ENCODE measurements at regions not wholly inside any gene's neighbourhood (a gene's known extent, or its start where the extent isn't known, plus 50 kb on each side); places are given as distances from the start of the nearest gene placed in this dataset.

- no peak overlapping the region for H3K4me3 Mint-ChIP-seq
- H3K4me1 Mint-ChIP-seq: peaks cover 40% of the 10 kb centered on the region
These were observed 65.9 kb upstream of the LIMCH1 start for GRCh38 chr4:41472081-41472480.

GRCh38 chr4:41473176-41473575 is 64.8 kb upstream of the LIMCH1 start:
- Mint-ChIP-seq H3K27ac (ENCODE audit: unreplicated experiment) (no peak overlapping the region), H3K9me3 (peaks cover 6% of the 10 kb centered on the region), H3K27me3 (ENCODE audit: low read depth) (no peaks in the 10 kb centered on the region), H3K4me1 (peaks cover 42% of the 10 kb centered on the region), H3K36me3 (ENCODE audit: low read depth) (no peaks in the 10 kb centered on the region), H3K4me3 (no peak overlapping the region)
- no peak for DNase-seq (ENCODE audit: low read depth, low spot score)
- no peak for TF ChIP-seq CTCF (conservative IDR thresholded peaks at IDR 0.05)

More at GRCh38 chr4:41472081-41472480, 65.9 kb upstream of the LIMCH1 start:
- no peaks in the 10 kb centered on the region for H3K36me3 Mint-ChIP-seq (ENCODE audit: low read depth)
- H3K27ac Mint-ChIP-seq (ENCODE audit: unreplicated experiment): no peak overlapping the region
- no peak for TF ChIP-seq CTCF (conservative IDR thresholded peaks at IDR 0.05)
- no peak for DNase-seq (ENCODE audit: low read depth, low spot score)
- no peaks in the 10 kb centered on the region for H3K27me3 Mint-ChIP-seq (ENCODE audit: low read depth)
- H3K9me3 Mint-ChIP-seq: peaks cover 6% of the 10 kb centered on the region

- no peak for TF ChIP-seq CTCF (conservative IDR thresholded peaks at IDR 0.05)
- H3K4me1 Mint-ChIP-seq: peaks cover 34% of the 10 kb centered on the region
- H3K9me3 Mint-ChIP-seq: peaks cover 3% of the 10 kb centered on the region
- H3K36me3 Mint-ChIP-seq (ENCODE audit: low read depth): no peaks in the 10 kb centered on the region
- H3K4me3 Mint-ChIP-seq: no peak overlapping the region
- no peaks in the 10 kb centered on the region for H3K27me3 Mint-ChIP-seq (ENCODE audit: low read depth)
- DNase-seq (ENCODE audit: low read depth, low spot score): no peak
- no peak overlapping the region for H3K27ac Mint-ChIP-seq (ENCODE audit: unreplicated experiment)
These were observed 62.6 kb upstream of the LIMCH1 start for GRCh38 chr4:41475402-41475801.

GRCh38 chr4:41476310-41476885 is 61.6 kb upstream of the LIMCH1 start:
- Mint-ChIP-seq H3K4me1 (peaks cover 30% of the 10 kb centered on the region), H3K27me3 (ENCODE audit: low read depth) (no peaks in the 10 kb centered on the region), H3K9me3 (no peaks in the 10 kb centered on the region), H3K4me3 (no peak overlapping the region), H3K27ac (ENCODE audit: unreplicated experiment) (peak overlapping the region; percentile 47), H3K36me3 (ENCODE audit: low read depth) (no peaks in the 10 kb centered on the region)
- TF ChIP-seq CTCF (conservative IDR thresholded peaks at IDR 0.05): no peak
- no peak for DNase-seq (ENCODE audit: low read depth, low spot score)

GRCh38 chr4:41477181-41477905 is 60.6 kb upstream of the LIMCH1 start:
- H3K4me3 Mint-ChIP-seq: no peak overlapping the region

More at GRCh38 chr4:41477181-41477905, 60.6 kb upstream of the LIMCH1 start:
- Mint-ChIP-seq H3K27me3 (ENCODE audit: low read depth) (no peaks in the 10 kb centered on the region), H3K4me1 (peaks cover 30% of the 10 kb centered on the region), H3K27ac (ENCODE audit: unreplicated experiment) (peak overlapping the region; percentile 97), H3K36me3 (ENCODE audit: low read depth) (no peaks in the 10 kb centered on the region), H3K9me3 (no peaks in the 10 kb centered on the region)
- TF ChIP-seq CTCF (conservative IDR thresholded peaks at IDR 0.05): no peak
- DNase-seq (ENCODE audit: low read depth, low spot score): no peak

Measured in neural crest cell (in vitro differentiated cells).